SK-N-SH (cell line): ENCODE measurements at regions not wholly inside any gene's neighbourhood (a gene's known extent, or its start where the extent isn't known, plus 50 kb on each side); places are given as distances from the start of the nearest gene placed in this dataset.

Experiments used
- CHD2 ChIP-seq: fragments of 150-350 bp; IDR thresholded peaks from 2 replicates; pipeline ENCODE4 v1.6.1; 2018; ENCODE audit warnings: low read length; ENCODE audit not compliant: partially characterized antibody
- EP300 ChIP-seq, 2 experiments: IDR thresholded peaks; 2 replicates each; pipeline versions ENCODE4 v1.4.0 to v1.6.1; 2012; ENCODE audit warnings: borderline replicate concordance in 1 of 2, low read depth in 1 of 2, low read length in 1 of 2
- FOSL2 ChIP-seq: IDR thresholded peaks from 2 replicates; pipeline ENCODE4 v1.4.0; 2012; ENCODE audit warnings: low read depth, mild to moderate bottlenecking, moderate library complexity, borderline replicate concordance
- POLR2AphosphoS5 ChIP-seq: IDR thresholded peaks from 2 replicates; pipeline ENCODE4 v1.6.1; 2012; ENCODE audit warnings: low read depth, low read length
- TF ChIP-seq, protein P1 (sequence below): IDR thresholded peaks from 2 replicates; pipeline ENCODE4 v1.4.0; 2012; ENCODE audit warnings: low read depth, borderline replicate concordance
- TF ChIP-seq, protein P2 (sequence below): fragments of 200-600 bp; sonication (generic); IDR thresholded peaks from 2 replicates; pipeline ENCODE4 v1.6.1; 2017; ENCODE audit warnings: antibody characterized with exemption, mild to moderate bottlenecking, moderate library complexity
- TF ChIP-seq, protein P3 (sequence below): IDR thresholded peaks from 2 replicates; pipeline ENCODE4 v1.6.1; 2012; ENCODE audit warnings: mild to moderate bottlenecking, low read depth, low read length, moderate library complexity

DNA sequence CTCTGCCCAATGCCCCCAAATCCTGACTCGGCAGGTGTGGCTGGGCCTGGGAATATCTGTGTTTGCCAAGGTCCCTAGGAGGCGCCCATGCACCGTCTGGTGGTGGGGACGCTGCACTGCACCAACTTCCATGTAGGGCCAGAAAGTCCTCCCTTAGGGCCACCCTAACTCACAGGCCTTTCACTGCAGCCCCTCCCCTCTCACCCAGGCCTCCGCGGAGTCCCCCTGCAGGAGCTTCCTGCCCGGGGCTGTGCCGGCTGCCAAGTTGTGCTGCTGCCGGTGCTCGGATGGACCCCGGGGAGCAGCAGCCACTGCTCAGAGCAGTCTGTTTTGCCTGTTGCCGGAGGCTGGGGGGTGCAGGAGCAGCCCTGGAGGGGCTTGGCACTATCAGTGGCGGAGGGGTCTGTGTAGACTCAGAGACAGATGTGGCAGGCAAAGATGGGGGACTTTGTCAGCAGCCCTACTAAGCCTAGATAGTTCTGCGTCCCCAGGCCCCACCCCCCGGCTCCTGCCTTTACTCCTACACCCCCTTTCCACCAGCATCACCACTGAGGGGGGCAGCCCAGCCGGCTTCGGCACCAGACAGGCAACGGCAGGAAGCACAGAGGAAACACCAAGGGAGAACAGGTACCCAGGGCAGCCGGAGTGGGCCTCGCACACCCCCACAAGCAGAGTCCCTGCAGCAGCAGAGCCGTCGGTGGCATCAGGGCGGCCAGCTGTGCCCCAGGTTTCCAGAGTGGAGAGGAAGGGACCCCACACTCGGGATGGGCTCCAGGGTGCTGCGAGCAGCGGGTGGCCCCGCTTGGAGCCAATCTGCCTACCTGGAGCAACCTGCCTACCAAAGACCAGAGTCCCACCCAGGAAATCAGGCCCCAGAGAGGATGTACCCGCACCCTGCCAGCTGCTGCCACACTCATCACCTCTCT is 124.3 kb downstream of the TRIM29 start:
- TF ChIP-seq, protein P1, sequence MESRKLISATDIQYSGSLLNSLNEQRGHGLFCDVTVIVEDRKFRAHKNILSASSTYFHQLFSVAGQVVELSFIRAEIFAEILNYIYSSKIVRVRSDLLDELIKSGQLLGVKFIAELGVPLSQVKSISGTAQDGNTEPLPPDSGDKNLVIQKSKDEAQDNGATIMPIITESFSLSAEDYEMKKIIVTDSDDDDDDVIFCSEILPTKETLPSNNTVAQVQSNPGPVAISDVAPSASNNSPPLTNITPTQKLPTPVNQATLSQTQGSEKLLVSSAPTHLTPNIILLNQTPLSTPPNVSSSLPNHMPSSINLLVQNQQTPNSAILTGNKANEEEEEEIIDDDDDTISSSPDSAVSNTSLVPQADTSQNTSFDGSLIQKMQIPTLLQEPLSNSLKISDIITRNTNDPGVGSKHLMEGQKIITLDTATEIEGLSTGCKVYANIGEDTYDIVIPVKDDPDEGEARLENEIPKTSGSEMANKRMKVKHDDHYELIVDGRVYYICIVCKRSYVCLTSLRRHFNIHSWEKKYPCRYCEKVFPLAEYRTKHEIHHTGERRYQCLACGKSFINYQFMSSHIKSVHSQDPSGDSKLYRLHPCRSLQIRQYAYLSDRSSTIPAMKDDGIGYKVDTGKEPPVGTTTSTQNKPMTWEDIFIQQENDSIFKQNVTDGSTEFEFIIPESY: no peak
- TF ChIP-seq FOSL2 (no peak), CHD2 (no peak), EP300 (IDR thresholded peaks at IDR 0.05; ENCODE audit: borderline replicate concordance in 1 of 2, low read depth in 1 of 2, low read length in 1 of 2) (no peak), POLR2AphosphoS5 (no peak)
- TF ChIP-seq, protein P2, sequence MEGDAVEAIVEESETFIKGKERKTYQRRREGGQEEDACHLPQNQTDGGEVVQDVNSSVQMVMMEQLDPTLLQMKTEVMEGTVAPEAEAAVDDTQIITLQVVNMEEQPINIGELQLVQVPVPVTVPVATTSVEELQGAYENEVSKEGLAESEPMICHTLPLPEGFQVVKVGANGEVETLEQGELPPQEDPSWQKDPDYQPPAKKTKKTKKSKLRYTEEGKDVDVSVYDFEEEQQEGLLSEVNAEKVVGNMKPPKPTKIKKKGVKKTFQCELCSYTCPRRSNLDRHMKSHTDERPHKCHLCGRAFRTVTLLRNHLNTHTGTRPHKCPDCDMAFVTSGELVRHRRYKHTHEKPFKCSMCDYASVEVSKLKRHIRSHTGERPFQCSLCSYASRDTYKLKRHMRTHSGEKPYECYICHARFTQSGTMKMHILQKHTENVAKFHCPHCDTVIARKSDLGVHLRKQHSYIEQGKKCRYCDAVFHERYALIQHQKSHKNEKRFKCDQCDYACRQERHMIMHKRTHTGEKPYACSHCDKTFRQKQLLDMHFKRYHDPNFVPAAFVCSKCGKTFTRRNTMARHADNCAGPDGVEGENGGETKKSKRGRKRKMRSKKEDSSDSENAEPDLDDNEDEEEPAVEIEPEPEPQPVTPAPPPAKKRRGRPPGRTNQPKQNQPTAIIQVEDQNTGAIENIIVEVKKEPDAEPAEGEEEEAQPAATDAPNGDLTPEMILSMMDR: peak; percentile 54
- TF ChIP-seq, protein P3, sequence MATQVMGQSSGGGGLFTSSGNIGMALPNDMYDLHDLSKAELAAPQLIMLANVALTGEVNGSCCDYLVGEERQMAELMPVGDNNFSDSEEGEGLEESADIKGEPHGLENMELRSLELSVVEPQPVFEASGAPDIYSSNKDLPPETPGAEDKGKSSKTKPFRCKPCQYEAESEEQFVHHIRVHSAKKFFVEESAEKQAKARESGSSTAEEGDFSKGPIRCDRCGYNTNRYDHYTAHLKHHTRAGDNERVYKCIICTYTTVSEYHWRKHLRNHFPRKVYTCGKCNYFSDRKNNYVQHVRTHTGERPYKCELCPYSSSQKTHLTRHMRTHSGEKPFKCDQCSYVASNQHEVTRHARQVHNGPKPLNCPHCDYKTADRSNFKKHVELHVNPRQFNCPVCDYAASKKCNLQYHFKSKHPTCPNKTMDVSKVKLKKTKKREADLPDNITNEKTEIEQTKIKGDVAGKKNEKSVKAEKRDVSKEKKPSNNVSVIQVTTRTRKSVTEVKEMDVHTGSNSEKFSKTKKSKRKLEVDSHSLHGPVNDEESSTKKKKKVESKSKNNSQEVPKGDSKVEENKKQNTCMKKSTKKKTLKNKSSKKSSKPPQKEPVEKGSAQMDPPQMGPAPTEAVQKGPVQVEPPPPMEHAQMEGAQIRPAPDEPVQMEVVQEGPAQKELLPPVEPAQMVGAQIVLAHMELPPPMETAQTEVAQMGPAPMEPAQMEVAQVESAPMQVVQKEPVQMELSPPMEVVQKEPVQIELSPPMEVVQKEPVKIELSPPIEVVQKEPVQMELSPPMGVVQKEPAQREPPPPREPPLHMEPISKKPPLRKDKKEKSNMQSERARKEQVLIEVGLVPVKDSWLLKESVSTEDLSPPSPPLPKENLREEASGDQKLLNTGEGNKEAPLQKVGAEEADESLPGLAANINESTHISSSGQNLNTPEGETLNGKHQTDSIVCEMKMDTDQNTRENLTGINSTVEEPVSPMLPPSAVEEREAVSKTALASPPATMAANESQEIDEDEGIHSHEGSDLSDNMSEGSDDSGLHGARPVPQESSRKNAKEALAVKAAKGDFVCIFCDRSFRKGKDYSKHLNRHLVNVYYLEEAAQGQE: no peak
